Lower leg skin (tissue), 4 donors: ENCODE measurements at regions not wholly inside any gene's neighbourhood (a gene's known extent, or its start where the extent isn't known, plus 50 kb on each side); places are given as distances from the start of the nearest gene placed in this dataset.

Source experiments
- DNase-seq, 2 donors: peaks; one replicate each; pipeline ENCODE4 v3.0.0-alpha.2; 2019; ENCODE audit warnings: low spot score in 2 of 2
- H3K4me3 ChIP-seq: fragments of 200-600 bp; sonication (generic); 2 replicates; pipeline ENCODE4 v1.5.1; 2017; ENCODE audit warnings: mild to moderate bottlenecking, low read depth; ENCODE audit not compliant: poor library complexity, severe bottlenecking
- POLR2A ChIP-seq, 2 donors: fragments of 450-650 bp; IDR thresholded peaks; one replicate each; pipeline ENCODE4 v1.6.1; 2016 to 2017; ENCODE audit warnings: antibody characterized with exemption in 2 of 2, mild to moderate bottlenecking in 1 of 2, moderate library complexity in 1 of 2
- WGBS, 2 donors: methylation state at CpG; one replicate each; pipeline ENCODE4 v1.1.5; 2018; 5-methylcytosine and 5-hydroxymethylcytosine counted together
- intact Hi-C: fragments of 100-400 bp; cut with DNase I; formaldehyde crosslinking; loops from one replicate; pipeline ENCODE4 v1.15.0; 2023; ENCODE audit warnings: low total_unique reads
- TF ChIP-seq, protein P1 (sequence below), 3 donors: fragments of 450-650 bp; IDR thresholded peaks; one replicate each; pipeline ENCODE4 v1.5.1; 2016; ENCODE audit warnings: antibody characterized with exemption in 3 of 3, mild to moderate bottlenecking in 3 of 3, moderate library complexity in 2 of 3

DNA sequence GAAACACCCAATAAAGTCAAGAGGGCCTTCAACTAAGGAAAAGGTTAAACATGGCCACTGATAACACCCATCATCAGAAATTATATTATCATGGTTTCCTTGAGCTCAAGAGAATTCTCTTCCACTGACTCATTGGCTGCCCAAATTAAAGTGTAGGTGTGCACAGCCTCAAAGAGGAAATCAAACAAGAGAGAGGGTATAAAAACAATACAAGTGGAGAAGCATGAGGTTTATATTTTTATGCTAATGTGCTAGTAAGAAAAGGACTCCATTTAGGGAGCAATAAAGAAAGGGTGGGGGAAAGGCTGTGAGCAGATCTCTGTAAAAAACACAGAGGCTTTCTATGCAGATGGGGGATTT is 168.8 kb upstream of the VRK2 start:
- intact Hi-C loops = no loop called here
- no peak for DNase-seq
- no peak for TF ChIP-seq POLR2A (IDR thresholded peaks at IDR 0.05)
- TF ChIP-seq, protein P1, sequence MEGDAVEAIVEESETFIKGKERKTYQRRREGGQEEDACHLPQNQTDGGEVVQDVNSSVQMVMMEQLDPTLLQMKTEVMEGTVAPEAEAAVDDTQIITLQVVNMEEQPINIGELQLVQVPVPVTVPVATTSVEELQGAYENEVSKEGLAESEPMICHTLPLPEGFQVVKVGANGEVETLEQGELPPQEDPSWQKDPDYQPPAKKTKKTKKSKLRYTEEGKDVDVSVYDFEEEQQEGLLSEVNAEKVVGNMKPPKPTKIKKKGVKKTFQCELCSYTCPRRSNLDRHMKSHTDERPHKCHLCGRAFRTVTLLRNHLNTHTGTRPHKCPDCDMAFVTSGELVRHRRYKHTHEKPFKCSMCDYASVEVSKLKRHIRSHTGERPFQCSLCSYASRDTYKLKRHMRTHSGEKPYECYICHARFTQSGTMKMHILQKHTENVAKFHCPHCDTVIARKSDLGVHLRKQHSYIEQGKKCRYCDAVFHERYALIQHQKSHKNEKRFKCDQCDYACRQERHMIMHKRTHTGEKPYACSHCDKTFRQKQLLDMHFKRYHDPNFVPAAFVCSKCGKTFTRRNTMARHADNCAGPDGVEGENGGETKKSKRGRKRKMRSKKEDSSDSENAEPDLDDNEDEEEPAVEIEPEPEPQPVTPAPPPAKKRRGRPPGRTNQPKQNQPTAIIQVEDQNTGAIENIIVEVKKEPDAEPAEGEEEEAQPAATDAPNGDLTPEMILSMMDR (IDR thresholded peaks at IDR 0.05) = no peak
- no peak overlapping the region for H3K4me3 ChIP-seq

DNA sequence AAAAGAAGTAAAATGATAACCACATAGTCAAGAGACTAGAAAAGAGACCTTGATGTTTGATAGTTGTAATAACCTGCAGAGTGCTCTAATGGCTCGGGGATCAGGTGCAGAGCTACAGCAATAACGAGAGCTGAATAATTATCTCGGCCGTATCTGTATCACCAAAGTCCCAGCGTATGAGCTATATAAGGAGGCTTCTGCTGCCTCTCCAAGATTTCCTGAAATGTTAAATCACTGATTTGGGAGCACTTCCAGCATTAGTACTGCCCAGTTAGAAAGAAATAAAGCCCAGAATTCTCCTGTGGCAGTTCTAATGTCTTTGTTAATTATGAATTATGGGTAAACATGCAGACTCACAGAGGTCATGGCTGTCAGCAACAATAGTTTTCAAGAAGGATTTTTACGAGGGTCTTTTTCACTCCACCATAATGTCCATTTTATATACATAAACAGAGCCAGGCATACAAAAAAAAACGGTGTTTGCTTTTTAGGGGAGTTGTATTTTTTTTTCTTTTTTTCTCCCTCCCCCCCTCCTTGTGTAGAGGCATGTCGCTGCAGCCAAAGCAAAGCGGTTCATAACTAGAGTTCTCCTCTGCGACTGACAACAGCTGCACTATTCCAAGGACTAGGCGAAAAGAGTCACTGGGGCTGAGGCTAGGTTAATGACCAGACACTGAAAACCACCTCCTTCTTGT is 168.3 kb upstream of the VRK2 start:
- WGBS, 2 donors = 65 to 73% methylated on average over 11 of the region's 11 CpGs
- TF ChIP-seq, protein P1 (IDR thresholded peaks at IDR 0.05) = no peak
- TF ChIP-seq POLR2A (IDR thresholded peaks at IDR 0.05) = no peak
- no peak overlapping the region for H3K4me3 ChIP-seq
- intact Hi-C loops = no loop called here
- DNase-seq = no peak

DNA sequence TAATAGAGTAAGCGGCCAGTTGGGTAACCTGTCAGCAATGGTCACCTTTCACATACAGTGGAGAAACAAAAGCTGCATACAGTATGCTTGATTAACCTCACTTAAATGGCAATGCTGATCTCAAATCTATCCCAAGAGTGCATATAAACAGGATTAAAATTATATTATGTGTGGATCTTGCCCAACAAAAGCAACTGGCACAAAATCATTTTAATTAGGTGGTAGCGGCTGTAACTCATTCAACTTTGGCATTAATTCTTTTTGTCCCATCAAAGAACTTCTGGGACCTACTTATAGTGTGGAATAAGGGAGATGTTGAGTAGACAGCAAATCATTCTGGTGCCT is 167.8 kb upstream of the VRK2 start:
- TF ChIP-seq, protein P1 (IDR thresholded peaks at IDR 0.05) = no peak
- TF ChIP-seq POLR2A (IDR thresholded peaks at IDR 0.05) = no peak
- 85 to 88% methylated on average over 2 of the region's 2 CpGs for WGBS, 2 donors
- intact Hi-C loops = no loop called here
- H3K4me3 ChIP-seq = no peak overlapping the region
- no peak for DNase-seq

DNA sequence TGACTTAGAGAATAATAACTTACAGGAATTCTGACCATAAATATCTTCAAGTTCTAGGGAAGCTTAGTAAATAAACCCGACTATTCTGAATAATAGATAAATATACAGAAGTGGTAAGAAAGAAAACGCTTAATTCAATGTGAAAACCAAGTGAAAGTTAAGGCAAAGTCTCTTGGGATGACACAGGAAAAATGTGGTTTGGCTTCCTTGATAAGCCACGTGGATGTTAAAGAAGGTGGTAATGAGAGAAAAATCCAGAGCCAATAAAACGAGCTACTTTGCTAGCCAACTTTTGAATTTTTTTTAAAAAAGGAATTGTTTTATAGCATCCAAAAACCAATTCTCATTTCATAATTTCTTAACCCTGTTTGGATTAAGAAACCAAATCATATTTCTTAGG is 166.2 kb upstream of the VRK2 start:
- DNase-seq = no peak
- no peak overlapping the region for H3K4me3 ChIP-seq
- TF ChIP-seq, protein P1 (IDR thresholded peaks at IDR 0.05) = no peak
- TF ChIP-seq POLR2A (IDR thresholded peaks at IDR 0.05) = no peak
- intact Hi-C loops = no loop called here
- WGBS, 2 donors = 69 to 73% methylated on average over 4 of the region's 4 CpGs

DNA sequence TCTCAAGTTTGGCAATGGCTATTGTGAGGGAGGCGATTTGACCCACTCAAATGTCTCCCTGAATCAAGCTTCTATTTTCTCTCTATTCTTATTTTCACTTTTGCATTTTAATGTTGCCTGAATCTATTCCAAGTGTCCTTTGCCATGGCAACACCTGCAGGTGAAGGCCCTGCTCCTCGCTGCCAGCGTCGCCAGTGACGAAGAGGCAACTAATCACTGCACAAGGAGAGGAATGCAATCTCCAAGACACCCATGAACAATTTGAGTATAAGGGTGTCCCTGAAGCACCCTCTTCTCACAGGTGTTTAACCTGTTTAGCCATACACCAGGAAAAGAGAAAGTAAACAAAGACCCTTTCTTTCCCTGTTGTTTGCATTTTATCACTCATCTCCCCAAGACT is 165.6 kb upstream of the VRK2 start:
- TF ChIP-seq, protein P1 (IDR thresholded peaks at IDR 0.05) = no peak
- TF ChIP-seq POLR2A (IDR thresholded peaks at IDR 0.05) = no peak
- intact Hi-C loops = no loop called here

More for the DNA sequence above, 165.6 kb upstream of the VRK2 start:
- no peak overlapping the region for H3K4me3 ChIP-seq
- 93 to 95% methylated on average over 5 of the region's 5 CpGs for WGBS, 2 donors
- no peak for DNase-seq
